Prostate gland (tissue), 2 donors: ENCODE measurements at regions not wholly inside any gene's neighbourhood (a gene's known extent, or its start where the extent isn't known, plus 50 kb on each side); places are given as distances from the start of the nearest gene placed in this dataset.

Experiments used
- DNase-seq: peaks from one replicate; pipeline ENCODE4 v3.0.0-alpha.2; 2019; ENCODE audit warnings: low spot score
- H3K27ac ChIP-seq, 2 donors: fragments of 200-600 bp; sonication (generic); 2 replicates each; pipeline ENCODE4 v1.5.1; 2017 to 2019
- H3K27me3 ChIP-seq: fragments of 200-600 bp; sonication (generic); replicated peaks from 2 replicates; pipeline ENCODE4 v1.5.1; 2019; ENCODE audit not compliant: insufficient read depth
- H3K36me3 ChIP-seq, 2 donors: fragments of 200-600 bp; sonication (generic); 1 replicate in 1 of 2; 2 replicates in 1 of 2; pipeline versions ENCODE4 v1.5.1 to v1.8.1; 2017 to 2019
- H3K4me1 ChIP-seq: fragments of 200-600 bp; sonication (generic); replicated peaks from 2 replicates; pipeline ENCODE4 v1.5.1; 2019
- H3K4me3 ChIP-seq, 2 donors: fragments of 200-600 bp; sonication (generic); 2 replicates each; pipeline ENCODE4 v1.5.1; 2017 to 2019
- H3K9me3 ChIP-seq: fragments of 200-600 bp; sonication (generic); 2 replicates; pipeline ENCODE4 v1.5.1; 2017
- CTCF ChIP-seq, 4 experiments: fragments of 200-600 bp in 2 of 4; fragments of 450-650 bp in 2 of 4; sonication (generic) in 2 of 4; IDR thresholded peaks; 1 replicate in 3 of 4; 2 replicates in 1 of 4; pipeline ENCODE4 v1.5.1; 2016 to 2019; ENCODE audit warnings: antibody characterized with exemption in 4 of 4, mild to moderate bottlenecking in 2 of 4, moderate library complexity in 2 of 4
- POLR2A ChIP-seq: fragments of 450-650 bp; IDR thresholded peaks from one replicate; pipeline ENCODE4 v1.6.1; 2016; ENCODE audit warnings: antibody characterized with exemption, mild to moderate bottlenecking
- POLR2AphosphoS5 ChIP-seq: sonication (generic); formaldehyde crosslinking; IDR thresholded peaks from one replicate; pipeline ENCODE4 v1.6.1; 2017; ENCODE audit warnings: antibody characterized with exemption
- WGBS: methylation state at CpG from one replicate; pipeline ENCODE4 v1.1.5; 2018; 5-methylcytosine and 5-hydroxymethylcytosine counted together
- intact Hi-C: fragments of 100-400 bp; cut with DNase I; formaldehyde crosslinking; loops from one replicate; pipeline ENCODE4 v1.14.2; 2022

DNA sequence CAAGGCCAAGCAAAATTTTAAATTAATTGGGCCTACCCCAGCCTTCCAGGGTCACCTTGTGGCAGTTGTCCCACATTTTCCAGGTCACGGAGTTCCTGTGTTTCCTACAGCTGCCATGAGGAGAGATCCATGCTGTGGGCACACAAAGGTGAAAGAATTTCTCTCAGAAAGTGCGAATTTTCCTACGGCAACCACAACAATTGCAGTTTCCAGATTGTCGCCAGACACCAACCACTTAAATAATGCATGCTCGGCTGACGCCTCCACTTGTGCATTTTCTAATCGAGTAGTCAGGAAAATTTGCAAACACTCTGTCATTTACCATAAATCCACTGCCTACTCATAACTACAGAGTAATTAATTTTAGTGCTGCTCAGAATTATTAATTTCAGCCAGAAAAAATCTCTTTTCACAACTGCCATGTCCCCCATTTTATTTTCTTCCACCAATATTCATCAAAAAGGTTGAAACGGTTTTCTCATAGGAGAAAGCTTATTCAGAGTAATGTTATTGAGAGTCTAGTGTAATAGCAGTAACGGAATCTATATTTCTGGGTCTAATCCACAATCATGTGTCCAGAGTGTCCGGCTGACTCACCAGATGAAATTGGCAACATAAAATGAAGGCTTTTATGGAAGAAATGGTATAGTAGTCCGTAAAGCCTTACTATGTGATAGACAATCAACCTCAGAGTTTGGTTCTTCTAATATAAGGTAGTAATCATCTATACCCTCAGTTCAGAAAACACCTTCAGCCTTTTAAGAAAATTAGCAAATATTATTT lies 389.8 kb downstream of the NR2F1-AS1 start:
- Histone ChIP-seq H3K27ac (no peak overlapping the region), H3K36me3 (no peaks in the 10 kb centered on the region), H3K4me1 (no peaks in the 10 kb centered on the region), H3K9me3 (no peaks in the 10 kb centered on the region), H3K27me3 (no peaks in the 10 kb centered on the region), H3K4me3 (no peak overlapping the region)
- intact Hi-C loops = no loop called here
- 94% methylated on average over 11 of the region's 11 CpGs for WGBS
- no peak for TF ChIP-seq CTCF (IDR thresholded peaks at IDR 0.05)
- no peak for TF ChIP-seq POLR2A
- no peak for TF ChIP-seq POLR2AphosphoS5
- no peak for DNase-seq

DNA sequence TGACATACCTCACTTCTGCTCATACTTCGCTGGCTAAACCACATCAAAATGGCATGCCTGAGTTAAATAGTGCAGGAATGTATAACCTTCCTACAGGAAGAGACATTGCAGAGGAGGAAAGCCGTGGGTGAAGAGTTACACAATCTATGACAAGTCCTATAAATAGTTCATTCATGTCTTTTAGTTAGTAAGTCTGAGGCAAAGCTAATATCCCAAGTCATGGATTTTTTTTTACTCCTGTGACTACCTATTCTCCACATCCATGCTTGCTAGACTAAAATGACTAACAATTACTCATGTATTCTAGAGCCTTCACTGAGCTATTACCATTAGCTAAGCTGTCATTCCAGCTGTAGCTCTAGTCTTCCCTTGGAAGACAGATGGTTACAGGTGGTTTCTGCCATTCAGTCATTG lies 391.3 kb downstream of the NR2F1-AS1 start:
- Histone ChIP-seq H3K4me3 (no peak overlapping the region), H3K36me3 (no peaks in the 10 kb centered on the region), H3K9me3 (no peaks in the 10 kb centered on the region), H3K4me1 (no peaks in the 10 kb centered on the region), H3K27ac (no peak overlapping the region), H3K27me3 (no peaks in the 10 kb centered on the region)
- no peak for TF ChIP-seq POLR2AphosphoS5
- TF ChIP-seq POLR2A = no peak
- TF ChIP-seq CTCF (IDR thresholded peaks at IDR 0.05) = no peak
- whole genome bisulfite sequencing = 67% methylated on average over 2 of the region's 2 CpGs
- DNase-seq = no peak
- intact Hi-C loops = no loop called here

DNA sequence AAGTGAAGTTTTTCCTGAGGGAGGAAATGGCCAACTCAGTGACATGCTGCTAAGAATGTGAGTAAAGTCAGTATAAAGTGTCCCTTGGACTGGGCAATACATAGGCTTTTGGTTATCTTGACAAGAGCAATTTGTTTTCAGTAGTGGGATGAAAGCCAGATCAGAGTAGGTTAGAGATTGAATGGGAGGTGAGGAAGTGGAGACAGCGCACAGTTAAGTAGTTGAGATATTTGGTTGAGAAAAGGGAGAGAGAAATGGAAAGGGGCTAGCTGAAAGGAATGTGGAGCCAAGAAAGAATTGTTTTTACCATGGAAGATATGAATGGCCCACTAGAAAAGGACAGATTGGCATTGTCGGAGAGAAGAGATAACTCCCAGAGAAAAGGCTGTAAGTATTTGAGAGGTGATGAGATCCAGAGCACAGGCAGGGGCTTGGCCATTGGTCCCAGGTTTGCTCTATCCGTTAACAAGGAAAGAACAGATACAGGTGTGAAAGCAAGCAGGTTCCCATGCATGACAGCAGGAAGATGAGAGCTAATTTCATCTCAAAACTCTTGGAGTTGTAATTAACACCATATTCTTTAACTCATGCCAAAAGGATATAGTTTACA lies 392.0 kb downstream of the NR2F1-AS1 start:
- intact Hi-C loops = no loop called here
- no peaks in the 10 kb centered on the region for H3K36me3 ChIP-seq
- no peak for DNase-seq
- H3K9me3 ChIP-seq = no peaks in the 10 kb centered on the region
- no peaks in the 10 kb centered on the region for H3K4me1 ChIP-seq
- no peak overlapping the region for H3K27ac ChIP-seq
- no peaks in the 10 kb centered on the region for H3K27me3 ChIP-seq
- WGBS = 93% methylated on average over 3 of the region's 3 CpGs
- H3K4me3 ChIP-seq = no peak overlapping the region
- TF ChIP-seq POLR2AphosphoS5 (no peak), POLR2A (no peak), CTCF (IDR thresholded peaks at IDR 0.05) (no peak)

- TF ChIP-seq POLR2A (no peak), CTCF (IDR thresholded peaks at IDR 0.05) (no peak), POLR2AphosphoS5 (no peak)
- Histone ChIP-seq H3K4me3 (no peak overlapping the region), H3K9me3 (no peaks in the 10 kb centered on the region), H3K27me3 (no peaks in the 10 kb centered on the region), H3K36me3 (no peaks in the 10 kb centered on the region), H3K27ac (no peak overlapping the region), H3K4me1 (no peaks in the 10 kb centered on the region)
- intact Hi-C loops = no loop called here
- WGBS = 58% methylated on average over 3 of the region's 3 CpGs
- no peak for DNase-seq
These were observed 394.8 kb downstream of the NR2F1-AS1 start for GRCh38 chr5:93186076-93186682.

- no peaks in the 10 kb centered on the region for H3K27me3 ChIP-seq
- no peaks in the 10 kb centered on the region for H3K9me3 ChIP-seq
- no peak for TF ChIP-seq POLR2A
- TF ChIP-seq POLR2AphosphoS5 = no peak
- no peak for TF ChIP-seq CTCF (IDR thresholded peaks at IDR 0.05)
- no peak for DNase-seq
- H3K27ac ChIP-seq = no peak overlapping the region
- intact Hi-C loops = no loop called here
- H3K4me1 ChIP-seq = no peaks in the 10 kb centered on the region
- no peak overlapping the region for H3K4me3 ChIP-seq
- no peaks in the 10 kb centered on the region for H3K36me3 ChIP-seq
- 76% methylated on average over 1 of the region's 1 CpG for WGBS
These were observed 397.0 kb downstream of the NR2F1-AS1 start for GRCh38 chr5:93184041-93184440.
